ENCODE measurements at regions not wholly inside any gene's neighbourhood (a gene's known extent, or its start where the extent isn't known, plus 50 kb on each side); places are given as distances from the start of the nearest gene placed in this dataset.
"Not testable (repeated sequence)": the region's sequence is repeated elsewhere in the genome, so short reads cannot be mapped to it uniquely, and the experiment has no call there.

- H3K4me3 ChIP-seq (ENCODE audit: low read depth in 1 of 2, low read length in 2 of 2) = no peak overlapping the region
- no peak overlapping the region for H3K4me2 ChIP-seq (ENCODE audit: insufficient read depth, low read length)
- DNase-seq (no peak), ATAC-seq (ENCODE audit: insufficient read depth, low read depth) (no peak)
- no peaks in the 10 kb centered on the region for H3K36me3 ChIP-seq (ENCODE audit: insufficient read depth, low read length)
- no peaks in the 10 kb centered on the region for H4K20me1 ChIP-seq (ENCODE audit: insufficient read depth, low read length)
- H2AFZ ChIP-seq (ENCODE audit: low read depth, low read length) = no peak overlapping the region
- no peaks in the 10 kb centered on the region for H3K27me3 ChIP-seq (ENCODE audit: insufficient read depth, low read length, poor library complexity)
- H3K4me1 ChIP-seq (ENCODE audit: insufficient read depth, low read length) = peaks cover 27% of the 10 kb centered on the region
- H3K27ac ChIP-seq (ENCODE audit: low read length) = no peak overlapping the region
- H3K79me2 ChIP-seq (ENCODE audit: insufficient read depth, low read length) = no peaks in the 10 kb centered on the region
- TF ChIP-seq CTCF (IDR thresholded peaks at IDR 0.05; ENCODE audit: borderline replicate concordance, extremely low read depth, low read length, poor library complexity, severe bottlenecking) (no peak), EZH2 (IDR thresholded peaks at IDR 0.05; ENCODE audit: borderline replicate concordance, low read depth, low read length, severe bottlenecking) (no peak)
- no peaks in the 10 kb centered on the region for H3K9me3 ChIP-seq (ENCODE audit: insufficient read depth, low read length, severe bottlenecking)
- H3K9ac ChIP-seq (ENCODE audit: low read depth, low read length) = no peak overlapping the region
These were observed 57.1 kb upstream of the ATP1B1 start for GRCh38 chr1:169049258-169049938.

GRCh38 chr1:169051171-169051570 lies 55.3 kb upstream of the ATP1B1 start:
- H3K27ac ChIP-seq (ENCODE audit: low read length) = no peak overlapping the region
- no peaks in the 10 kb centered on the region for H3K36me3 ChIP-seq (ENCODE audit: insufficient read depth, low read length)
- no peaks in the 10 kb centered on the region for H3K9me3 ChIP-seq (ENCODE audit: insufficient read depth, low read length, severe bottlenecking)
- H3K4me1 ChIP-seq (ENCODE audit: insufficient read depth, low read length) = peaks cover 9% of the 10 kb centered on the region
- ATAC-seq (ENCODE audit: insufficient read depth, low read depth) (no peak), DNase-seq (no peak)
- TF ChIP-seq EZH2 (IDR thresholded peaks at IDR 0.05; ENCODE audit: borderline replicate concordance, low read depth, low read length, severe bottlenecking) (no peak), CTCF (IDR thresholded peaks at IDR 0.05; ENCODE audit: borderline replicate concordance, extremely low read depth, low read length, poor library complexity, severe bottlenecking) (no peak)
- no peaks in the 10 kb centered on the region for H4K20me1 ChIP-seq (ENCODE audit: insufficient read depth, low read length)
- H3K4me3 ChIP-seq (ENCODE audit: low read depth in 1 of 2, low read length in 2 of 2) = no peak overlapping the region
- no peak overlapping the region for H3K9ac ChIP-seq (ENCODE audit: low read depth, low read length)
- no peak overlapping the region for H2AFZ ChIP-seq (ENCODE audit: low read depth, low read length)
- H3K79me2 ChIP-seq (ENCODE audit: insufficient read depth, low read length) = no peaks in the 10 kb centered on the region
- no peaks in the 10 kb centered on the region for H3K27me3 ChIP-seq (ENCODE audit: insufficient read depth, low read length, poor library complexity)
- H3K4me2 ChIP-seq (ENCODE audit: insufficient read depth, low read length) = no peak overlapping the region

- not testable (repeated sequence) for ATAC-seq (ENCODE audit: insufficient read depth, low read depth); H3K4me1 ChIP-seq (ENCODE audit: insufficient read depth, low read length); H3K79me2 ChIP-seq (ENCODE audit: insufficient read depth, low read length); H3K9me3 ChIP-seq (ENCODE audit: insufficient read depth, low read length, severe bottlenecking); H3K4me2 ChIP-seq (ENCODE audit: insufficient read depth, low read length); H3K27me3 ChIP-seq (ENCODE audit: insufficient read depth, low read length, poor library complexity); H2AFZ ChIP-seq (ENCODE audit: low read depth, low read length); H4K20me1 ChIP-seq (ENCODE audit: insufficient read depth, low read length); H3K4me3 ChIP-seq (ENCODE audit: low read depth in 1 of 2, low read length in 2 of 2); H3K27ac ChIP-seq (ENCODE audit: low read length); H3K36me3 ChIP-seq (ENCODE audit: insufficient read depth, low read length); H3K9ac ChIP-seq (ENCODE audit: low read depth, low read length); DNase-seq
These were observed 54.3 kb upstream of the ATP1B1 start for GRCh38 chr1:169052171-169052570.

- Histone ChIP-seq H3K4me3 (ENCODE audit: low read depth in 1 of 2, low read length in 2 of 2) (no peak overlapping the region), H3K9ac (ENCODE audit: low read depth, low read length) (no peak overlapping the region), H3K27ac (ENCODE audit: low read length) (no peak overlapping the region), H3K9me3 (ENCODE audit: insufficient read depth, low read length, severe bottlenecking) (no peaks in the 10 kb centered on the region), H3K4me2 (ENCODE audit: insufficient read depth, low read length) (no peak overlapping the region), H2AFZ (ENCODE audit: low read depth, low read length) (no peak overlapping the region), H3K27me3 (ENCODE audit: insufficient read depth, low read length, poor library complexity) (no peaks in the 10 kb centered on the region), H3K79me2 (ENCODE audit: insufficient read depth, low read length) (no peaks in the 10 kb centered on the region), H3K4me1 (ENCODE audit: insufficient read depth, low read length) (no peaks in the 10 kb centered on the region), H3K36me3 (ENCODE audit: insufficient read depth, low read length) (no peaks in the 10 kb centered on the region), H4K20me1 (ENCODE audit: insufficient read depth, low read length) (no peaks in the 10 kb centered on the region)
- TF ChIP-seq CTCF (IDR thresholded peaks at IDR 0.05; ENCODE audit: borderline replicate concordance, extremely low read depth, low read length, poor library complexity, severe bottlenecking) (no peak), EZH2 (IDR thresholded peaks at IDR 0.05; ENCODE audit: borderline replicate concordance, low read depth, low read length, severe bottlenecking) (no peak)
- ATAC-seq (ENCODE audit: insufficient read depth, low read depth) = no peak
- no peak for DNase-seq
These were observed 53.8 kb upstream of the ATP1B1 start for GRCh38 chr1:169052727-169053126.
